ENCODE measurements at regions not wholly inside any gene's neighbourhood (a gene's known extent, or its start where the extent isn't known, plus 50 kb on each side); places are given as distances from the start of the nearest gene placed in this dataset.

DNA sequence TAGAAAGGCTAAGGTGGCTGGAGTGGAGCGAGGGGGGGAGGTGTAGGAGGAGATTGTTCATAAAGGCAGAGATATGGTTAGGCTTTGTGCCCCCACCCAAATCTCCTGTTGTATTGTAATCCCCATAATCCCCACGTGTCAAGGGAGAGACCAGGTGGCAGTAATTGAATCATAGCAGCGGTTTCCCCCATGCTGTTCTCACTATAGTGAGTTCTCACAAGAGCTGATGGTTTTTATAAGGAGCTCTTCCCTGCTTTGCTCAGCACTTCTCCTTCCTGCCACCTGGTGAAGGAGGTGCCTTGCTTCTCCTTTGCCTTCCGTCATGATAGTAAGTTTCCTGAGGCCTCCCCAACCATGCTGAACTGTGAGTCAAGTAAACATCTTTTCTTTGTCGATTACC lies 64.7 kb upstream of the CFAP161 start:
- TF ChIP-seq, protein P1, sequence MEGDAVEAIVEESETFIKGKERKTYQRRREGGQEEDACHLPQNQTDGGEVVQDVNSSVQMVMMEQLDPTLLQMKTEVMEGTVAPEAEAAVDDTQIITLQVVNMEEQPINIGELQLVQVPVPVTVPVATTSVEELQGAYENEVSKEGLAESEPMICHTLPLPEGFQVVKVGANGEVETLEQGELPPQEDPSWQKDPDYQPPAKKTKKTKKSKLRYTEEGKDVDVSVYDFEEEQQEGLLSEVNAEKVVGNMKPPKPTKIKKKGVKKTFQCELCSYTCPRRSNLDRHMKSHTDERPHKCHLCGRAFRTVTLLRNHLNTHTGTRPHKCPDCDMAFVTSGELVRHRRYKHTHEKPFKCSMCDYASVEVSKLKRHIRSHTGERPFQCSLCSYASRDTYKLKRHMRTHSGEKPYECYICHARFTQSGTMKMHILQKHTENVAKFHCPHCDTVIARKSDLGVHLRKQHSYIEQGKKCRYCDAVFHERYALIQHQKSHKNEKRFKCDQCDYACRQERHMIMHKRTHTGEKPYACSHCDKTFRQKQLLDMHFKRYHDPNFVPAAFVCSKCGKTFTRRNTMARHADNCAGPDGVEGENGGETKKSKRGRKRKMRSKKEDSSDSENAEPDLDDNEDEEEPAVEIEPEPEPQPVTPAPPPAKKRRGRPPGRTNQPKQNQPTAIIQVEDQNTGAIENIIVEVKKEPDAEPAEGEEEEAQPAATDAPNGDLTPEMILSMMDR (conservative IDR thresholded peaks at IDR 0.05), result no peak

DNA sequence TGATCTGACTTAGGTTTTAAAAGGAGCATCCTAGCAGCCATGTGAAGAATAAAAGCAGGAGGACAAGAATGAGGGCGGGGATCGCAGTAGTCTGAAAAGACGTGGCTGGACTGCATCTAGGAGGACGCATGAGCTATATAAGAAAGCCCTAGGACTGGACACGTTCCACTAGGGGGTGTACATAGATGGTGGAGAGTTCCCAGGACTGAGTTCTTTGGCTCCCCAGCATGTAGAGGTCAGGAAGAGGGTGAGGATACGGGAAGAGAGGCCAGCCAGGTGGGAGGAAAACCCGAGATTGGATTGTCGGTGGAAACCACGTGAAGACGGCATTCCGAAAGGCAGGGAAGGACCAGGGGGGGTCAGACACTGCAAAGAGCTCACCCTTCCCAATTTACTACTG lies 64.2 kb upstream of the CFAP161 start:
- no peak overlapping the region for H3K27ac ChIP-seq
- TF ChIP-seq, protein P1 (conservative IDR thresholded peaks at IDR 0.05), result no peak
- TF ChIP-seq ZFX (IDR thresholded peaks at IDR 0.05), result no peak

More for the DNA sequence above, 64.7 kb upstream of the CFAP161 start:
- H3K27ac ChIP-seq, result no peak overlapping the region

DNA sequence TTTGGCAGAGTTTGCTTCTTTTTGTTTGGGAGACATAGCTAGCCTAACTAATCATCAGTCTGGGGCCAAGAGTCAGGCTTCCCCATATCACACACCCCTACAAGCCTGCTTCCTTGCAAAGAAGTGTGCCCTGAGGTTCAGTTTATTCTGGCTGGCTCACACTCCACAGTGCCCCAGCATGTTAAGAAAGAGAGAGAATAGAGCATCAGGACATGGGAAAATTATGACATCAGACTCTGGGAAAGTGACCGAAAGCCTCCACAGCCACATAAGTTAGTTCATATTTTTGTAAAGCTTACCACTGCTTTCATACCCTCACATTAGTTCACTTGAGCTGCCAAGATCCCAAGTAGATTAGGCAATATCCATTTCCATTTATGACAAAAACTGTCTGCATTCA lies 63.0 kb upstream of the CFAP161 start:
- TF ChIP-seq, protein P1 (conservative IDR thresholded peaks at IDR 0.05), result no peak
- no peak for TF ChIP-seq ZFX (IDR thresholded peaks at IDR 0.05)
- H3K27ac ChIP-seq, result no peak overlapping the region

DNA sequence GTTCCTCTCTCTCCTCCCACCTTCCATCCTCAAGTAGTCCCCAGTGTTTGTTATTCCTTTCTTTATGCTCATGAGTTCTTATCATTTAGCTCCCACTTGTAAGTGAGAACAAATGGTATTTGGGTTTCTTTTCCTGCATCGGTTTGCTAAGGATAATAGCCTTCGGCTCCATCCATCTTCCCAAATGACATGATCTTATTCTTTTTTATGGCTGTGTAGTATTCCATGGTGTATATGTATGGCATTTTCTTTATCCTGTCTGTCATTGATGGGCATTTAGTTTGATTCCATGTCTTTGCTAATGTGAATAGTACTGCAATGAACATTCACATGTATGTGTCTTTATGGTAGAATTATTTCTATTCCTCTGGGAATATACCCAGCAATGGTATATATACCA lies 62.4 kb upstream of the CFAP161 start:
- no peak overlapping the region for H3K27ac ChIP-seq
- TF ChIP-seq, protein P1 (conservative IDR thresholded peaks at IDR 0.05), result no peak
- TF ChIP-seq ZFX (IDR thresholded peaks at IDR 0.05), result no peak

DNA sequence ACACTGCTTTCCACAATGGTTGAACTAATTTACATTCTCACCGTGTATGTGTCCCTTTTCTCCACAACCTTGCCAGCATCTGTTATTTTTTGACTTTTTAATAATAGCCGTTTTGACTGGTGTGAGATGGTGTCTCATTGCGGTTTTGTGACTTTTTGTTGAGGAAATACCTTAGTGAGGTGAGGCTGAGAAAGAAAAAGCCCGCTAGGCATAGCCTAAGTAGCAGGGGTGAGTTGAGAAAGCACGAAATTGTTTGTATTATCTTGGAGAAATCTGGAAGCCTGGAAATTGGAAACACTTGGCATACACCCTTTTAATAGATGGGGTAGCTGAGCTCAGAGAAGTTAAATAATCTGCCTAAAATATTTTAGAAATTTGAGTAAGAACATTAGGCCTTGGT lies 61.5 kb upstream of the CFAP161 start:
- TF ChIP-seq ZFX (IDR thresholded peaks at IDR 0.05), result no peak
- TF ChIP-seq, protein P1 (conservative IDR thresholded peaks at IDR 0.05), result no peak
- no peak overlapping the region for H3K27ac ChIP-seq

DNA sequence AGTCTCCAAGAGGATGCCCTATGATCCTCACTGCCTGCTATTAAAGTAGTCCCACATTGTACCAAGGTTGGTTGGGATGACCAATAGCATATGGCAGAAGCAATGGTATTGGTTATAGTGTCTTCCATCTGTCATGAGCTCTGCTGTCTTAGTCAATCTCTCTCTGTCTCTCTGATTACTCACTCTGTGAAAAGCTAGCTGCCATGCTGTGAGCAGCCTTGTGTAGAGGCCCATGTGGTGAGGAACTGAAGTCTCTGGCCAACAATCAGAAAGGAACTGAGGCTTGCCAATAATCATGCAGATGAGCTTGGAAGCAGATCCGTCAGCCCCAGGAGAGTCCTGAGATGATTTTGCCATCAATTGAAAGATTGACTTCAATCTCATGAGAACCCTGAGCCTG lies 60.3 kb upstream of the CFAP161 start:
- H3K27ac ChIP-seq, result no peak overlapping the region
- TF ChIP-seq, protein P1 (conservative IDR thresholded peaks at IDR 0.05), result no peak
- no peak for TF ChIP-seq ZFX (IDR thresholded peaks at IDR 0.05)

DNA sequence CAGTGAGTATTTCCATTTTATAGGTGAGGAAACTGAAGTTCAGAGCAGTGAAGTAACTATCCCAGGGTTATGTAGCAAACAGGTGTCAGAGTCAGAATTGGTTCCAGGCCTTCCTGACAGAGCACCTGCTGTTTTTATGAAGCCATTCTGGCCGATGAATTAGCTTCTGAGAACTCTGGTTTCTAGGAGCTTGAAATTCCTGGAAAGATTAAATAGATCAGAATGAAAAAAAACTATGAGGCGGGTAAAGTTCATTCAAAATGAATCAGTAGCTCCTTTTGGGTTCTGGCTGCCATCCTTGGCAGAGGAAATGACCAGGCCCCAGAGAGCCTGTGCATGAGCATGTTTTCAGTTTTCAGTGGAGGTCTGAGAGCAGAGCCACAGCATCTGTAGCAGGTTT lies 59.3 kb upstream of the CFAP161 start:
- no peak overlapping the region for H3K27ac ChIP-seq
- no peak for TF ChIP-seq ZFX (IDR thresholded peaks at IDR 0.05)
- TF ChIP-seq, protein P1 (conservative IDR thresholded peaks at IDR 0.05), result no peak

Measured in C4-2B (cell line).